HEK293 (cell line): ENCODE measurements at regions not wholly inside any gene's neighbourhood (a gene's known extent, or its start where the extent isn't known, plus 50 kb on each side); places are given as distances from the start of the nearest gene placed in this dataset.

Experiments used
- CTCF ChIP-seq: fragments of 450-650 bp; formaldehyde crosslinking; IDR thresholded peaks from 2 replicates; pipeline ENCODE4 v1.5.1; 2016; ENCODE audit warnings: missing biosample characterization, missing genetic modification characterization
- OVOL3 ChIP-seq: fragments of 450-650 bp; formaldehyde crosslinking; IDR thresholded peaks from 2 replicates; pipeline ENCODE4 v1.5.1; 2016; ENCODE audit warnings: missing biosample characterization, missing genetic modification characterization
- REPIN1 ChIP-seq: fragments of 450-650 bp; formaldehyde crosslinking; IDR thresholded peaks from 2 replicates; pipeline ENCODE4 v1.5.1; 2017; ENCODE audit warnings: missing biosample characterization, missing genetic modification characterization, low read depth
- REST ChIP-seq: fragments of 450-650 bp; formaldehyde crosslinking; IDR thresholded peaks from 2 replicates; pipeline ENCODE4 v1.5.1; 2016; ENCODE audit warnings: missing biosample characterization, missing genetic modification characterization
- SCRT1 ChIP-seq: fragments of 450-650 bp; formaldehyde crosslinking; IDR thresholded peaks from 2 replicates; pipeline ENCODE4 v1.5.1; 2016; ENCODE audit warnings: missing biosample characterization, missing genetic modification characterization, borderline replicate concordance
- ZBTB21 ChIP-seq: fragments of 450-650 bp; formaldehyde crosslinking; IDR thresholded peaks from 2 replicates; pipeline ENCODE4 v1.5.1; 2017; ENCODE audit warnings: missing biosample characterization, missing genetic modification characterization
- ZNF146 ChIP-seq: fragments of 450-650 bp; formaldehyde crosslinking; IDR thresholded peaks from 2 replicates; pipeline ENCODE4 v1.5.1; 2016; ENCODE audit warnings: missing biosample characterization, missing genetic modification characterization
- ZNF157 ChIP-seq: fragments of 450-650 bp; formaldehyde crosslinking; IDR thresholded peaks from 2 replicates; pipeline ENCODE4 v1.5.1; 2016; ENCODE audit warnings: missing biosample characterization, missing genetic modification characterization
- ZNF274 ChIP-seq, 2 experiments: fragments of 200-500 bp in 1 of 2; fragments of 450-650 bp in 1 of 2; sonication (Bioruptor generic) in 1 of 2; formaldehyde crosslinking in 1 of 2; IDR thresholded peaks; 2 replicates each; pipeline versions ENCODE4 v1.5.1 to v1.6.1; 2014 to 2016; ENCODE audit warnings: borderline replicate concordance in 1 of 2, inconsistent platforms in 1 of 2, low read length in 1 of 2, missing biosample characterization in 1 of 2, missing genetic modification characterization in 1 of 2
- ZNF366 ChIP-seq: fragments of 450-650 bp; formaldehyde crosslinking; conservative IDR thresholded peaks from 2 replicates; pipeline ENCODE4 v1.5.1; 2016; ENCODE audit warnings: missing biosample characterization, missing genetic modification characterization
- ZNF426 ChIP-seq: fragments of 450-650 bp; formaldehyde crosslinking; IDR thresholded peaks from 2 replicates; pipeline ENCODE4 v1.5.1; 2017; ENCODE audit warnings: missing biosample characterization, missing genetic modification characterization, mild to moderate bottlenecking, inconsistent platforms, moderate library complexity
- ZNF549 ChIP-seq: fragments of 450-650 bp; IDR thresholded peaks from 2 replicates; pipeline ENCODE4 v1.5.1; 2018; ENCODE audit warnings: missing biosample characterization, missing genetic modification characterization, mild to moderate bottlenecking, inconsistent platforms, moderate library complexity
- ZNF621 ChIP-seq: fragments of 450-650 bp; formaldehyde crosslinking; IDR thresholded peaks from 2 replicates; pipeline ENCODE4 v1.5.1; 2017; ENCODE audit warnings: missing biosample characterization, missing genetic modification characterization
- ZNF677 ChIP-seq: fragments of 450-650 bp; IDR thresholded peaks from 2 replicates; pipeline ENCODE4 v1.5.0; 2018; ENCODE audit warnings: missing biosample characterization, mild to moderate bottlenecking, missing genetic modification characterization, moderate library complexity

- TF ChIP-seq ZNF274 (IDR thresholded peaks at IDR 0.05; ENCODE audit: low read length) (no peak), ZNF274 (tag by site-specific recombination; IDR thresholded peaks at IDR 0.05; ENCODE audit: borderline replicate concordance) (no peak), REST (tag by site-specific recombination) (no peak), SCRT1 (tag by site-specific recombination) (no peak), CTCF (tag by site-specific recombination) (no peak), ZBTB21 (tag by site-specific recombination) (no peak), ZNF146 (tag by site-specific recombination) (no peak), ZNF366 (tag by site-specific recombination) (no peak), REPIN1 (tag by site-specific recombination) (no peak), ZNF157 (no peak), ZNF549 (no peak), ZNF426 (tag by site-specific recombination) (no peak), OVOL3 (tag by site-specific recombination) (no peak), ZNF621 (no peak), ZNF677 (tag by site-specific recombination) (no peak)
Observed at GRCh38 chr4:153095448-153096204, 108.6 kb upstream of the TRIM2 start.
